Fibroblast of skin of abdomen (primary cell): ENCODE measurements at regions not wholly inside any gene's neighbourhood (a gene's known extent, or its start where the extent isn't known, plus 50 kb on each side); places are given as distances from the start of the nearest gene placed in this dataset.

Experiments used
- DNase-seq: peaks from one replicate; pipeline ENCODE4 v3.0.0-alpha.2; 2013

DNA sequence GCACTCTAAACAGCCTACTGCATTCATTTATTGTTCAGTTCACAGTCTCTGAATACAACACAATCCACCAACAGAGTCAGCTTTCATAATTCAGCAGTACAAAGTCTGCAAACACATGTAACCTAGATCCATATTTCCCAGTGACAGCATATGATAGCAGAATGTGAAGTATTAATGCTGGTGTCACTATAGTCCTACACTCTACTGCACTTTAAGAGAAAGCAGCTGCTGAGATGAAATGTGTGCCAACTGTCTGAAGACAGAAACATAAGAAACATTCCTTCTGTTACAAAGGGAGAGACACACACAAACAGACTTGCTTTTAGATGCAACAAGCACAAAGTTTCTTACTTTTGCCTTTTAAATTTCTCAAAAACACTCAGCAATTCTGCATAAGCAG, 441.8 kb downstream of the ZEB2 start:
- peak; percentile 63 for DNase-seq

DNA sequence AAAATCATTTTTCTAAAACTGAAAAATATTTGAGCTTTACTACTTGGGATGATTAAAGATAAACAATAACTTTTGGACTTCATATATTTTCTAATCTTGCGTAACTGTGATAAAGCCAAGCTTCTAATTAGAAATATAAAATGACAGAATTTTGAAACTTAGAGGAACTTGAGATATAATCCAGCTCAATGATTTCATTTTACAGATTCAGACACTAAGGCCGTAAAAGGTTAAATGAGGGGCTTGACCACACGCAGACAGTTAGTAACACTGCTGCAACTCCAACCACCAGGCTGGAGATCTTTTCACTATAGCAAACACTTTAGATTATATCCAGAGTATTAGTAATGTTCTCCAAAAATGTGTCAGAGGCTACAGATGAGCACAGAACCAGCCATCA, 445.5 kb downstream of the ZEB2 start:
- no peak for DNase-seq

DNA sequence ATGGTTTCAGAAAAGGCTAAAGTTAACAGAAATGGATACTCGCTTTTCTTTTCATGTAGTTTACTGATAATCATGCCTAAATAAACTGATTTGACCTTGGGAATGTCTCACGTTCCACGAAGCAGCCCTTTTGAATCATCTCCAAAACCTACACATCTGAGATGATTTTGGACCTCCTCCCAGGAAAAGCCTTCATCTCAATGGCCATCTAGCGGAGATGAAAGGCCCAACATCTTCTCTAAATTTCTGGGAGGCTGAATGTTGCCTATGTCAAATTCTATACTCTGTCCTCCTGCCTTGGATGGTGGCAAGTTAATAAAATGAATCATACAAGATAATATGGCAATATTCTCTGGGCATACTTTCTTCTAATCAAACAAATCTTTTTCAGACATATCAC, 448.5 kb downstream of the ZEB2 start:
- peak; percentile 63 for DNase-seq

DNA sequence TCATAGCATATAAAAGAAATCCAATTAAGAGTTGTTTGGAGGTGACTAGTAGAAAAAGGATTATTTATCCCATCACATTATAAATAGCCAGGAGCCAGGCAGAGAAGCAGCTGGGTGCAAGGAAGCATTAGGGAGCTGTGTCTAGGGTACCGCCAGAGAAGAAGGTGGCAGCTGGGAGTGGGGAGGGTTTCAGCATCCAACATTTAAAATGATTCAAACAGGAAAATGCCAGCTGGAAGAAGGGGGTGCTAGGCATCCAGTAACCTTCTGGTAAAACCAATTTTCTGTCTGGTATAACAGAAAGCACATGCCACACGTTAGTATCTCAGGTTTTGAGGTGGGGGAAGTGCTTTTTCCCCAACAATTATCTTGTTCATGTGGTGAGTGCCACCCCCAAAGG, 452.4 kb downstream of the ZEB2 start:
- no peak for DNase-seq

DNA sequence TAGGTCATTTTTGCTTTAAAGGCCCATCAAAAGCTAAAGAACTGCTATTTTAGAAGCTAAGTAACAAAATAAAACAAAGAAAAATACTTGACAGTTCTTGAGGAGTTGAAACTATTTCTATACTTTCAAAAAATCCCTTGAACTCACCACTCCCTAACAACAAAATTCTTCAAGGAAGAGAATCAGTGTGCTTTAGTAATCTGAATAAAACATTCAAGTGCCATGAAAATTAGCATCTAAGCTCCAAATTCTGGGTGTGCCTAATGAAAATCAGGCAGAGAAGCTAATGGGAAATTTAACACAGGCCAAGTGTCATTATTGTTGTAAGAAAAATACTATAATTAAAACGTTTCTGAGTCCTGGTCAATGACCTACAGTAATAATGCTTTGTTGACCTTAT, 456.3 kb downstream of the ZEB2 start:
- DNase-seq, result no peak

DNA sequence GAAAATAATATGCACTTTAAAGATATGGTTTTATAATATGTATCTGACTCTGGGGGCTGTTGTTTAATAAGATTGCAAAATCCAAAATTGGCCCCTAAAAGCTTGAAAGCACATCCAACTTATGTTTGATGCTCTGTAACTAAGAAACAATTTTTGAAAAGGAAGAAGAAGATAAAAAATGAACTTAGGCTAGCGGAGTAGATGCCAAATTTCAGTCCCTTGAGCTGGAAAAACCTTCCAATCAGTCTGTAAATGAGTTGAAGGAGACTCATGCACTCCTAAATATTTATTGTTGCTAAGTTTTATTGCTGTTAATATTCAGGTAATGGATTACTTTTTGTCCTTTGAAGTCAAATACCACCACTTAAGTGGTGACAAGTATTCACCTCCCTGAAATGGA, 465.0 kb downstream of the ZEB2 start:
- no peak for DNase-seq

DNA sequence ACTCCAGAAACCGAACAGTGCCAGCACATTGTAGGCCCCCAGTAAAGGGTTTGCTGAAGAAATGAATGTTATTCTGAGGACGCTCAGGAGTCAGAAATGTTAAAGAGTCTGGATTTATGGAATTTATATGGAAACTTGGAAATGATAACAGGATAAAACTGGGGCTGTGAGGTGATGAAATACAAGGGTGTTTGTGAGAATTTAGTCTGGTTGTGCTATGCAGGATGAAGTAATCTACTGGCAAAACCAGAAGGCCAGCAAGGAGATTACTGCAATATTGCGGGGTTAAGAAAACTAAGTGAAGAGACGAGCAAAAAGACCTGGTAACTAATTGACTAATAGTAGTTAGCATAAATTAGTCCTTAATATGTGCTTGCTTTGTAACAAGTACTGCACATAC, 467.8 kb downstream of the ZEB2 start:
- no peak for DNase-seq

DNA sequence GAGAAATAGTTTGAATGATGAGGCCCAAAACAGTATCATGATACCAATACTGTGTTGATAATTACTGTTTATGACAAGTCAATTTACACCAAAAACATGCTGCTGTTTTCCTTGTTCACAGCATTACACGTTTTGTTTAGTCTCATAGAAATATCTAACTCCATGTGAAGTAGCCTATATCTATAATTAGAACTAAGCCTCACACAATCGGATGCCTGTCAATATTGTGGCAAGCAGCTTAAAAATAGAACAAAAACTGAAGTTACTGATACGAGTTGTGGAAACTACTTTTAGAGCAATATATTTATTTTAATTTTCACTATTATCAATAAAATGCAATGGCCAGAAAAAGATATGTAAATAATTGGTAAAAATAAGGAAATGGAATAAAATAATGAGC, 470.8 kb downstream of the ZEB2 start:
- no peak for DNase-seq

DNA sequence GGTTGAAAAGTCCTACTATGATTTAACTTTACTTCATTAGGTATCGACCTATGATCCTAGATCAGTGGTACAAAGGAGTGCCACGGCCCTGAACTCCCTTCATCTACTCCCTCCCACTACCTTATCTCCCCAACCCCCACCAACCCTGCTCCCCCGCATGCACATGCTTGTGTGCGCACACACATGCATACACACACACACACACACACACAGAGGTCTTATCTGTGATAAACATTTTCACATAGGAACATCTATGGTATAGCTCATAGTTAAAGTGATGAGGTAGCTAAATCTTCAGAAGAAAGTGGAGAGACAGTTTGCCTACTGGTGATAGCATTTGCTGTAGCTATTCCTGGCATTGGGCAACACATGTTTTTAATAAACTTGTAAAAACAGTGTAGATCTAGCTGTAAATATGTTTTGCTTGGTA, 471.3 kb downstream of the ZEB2 start:
- no peak for DNase-seq

DNA sequence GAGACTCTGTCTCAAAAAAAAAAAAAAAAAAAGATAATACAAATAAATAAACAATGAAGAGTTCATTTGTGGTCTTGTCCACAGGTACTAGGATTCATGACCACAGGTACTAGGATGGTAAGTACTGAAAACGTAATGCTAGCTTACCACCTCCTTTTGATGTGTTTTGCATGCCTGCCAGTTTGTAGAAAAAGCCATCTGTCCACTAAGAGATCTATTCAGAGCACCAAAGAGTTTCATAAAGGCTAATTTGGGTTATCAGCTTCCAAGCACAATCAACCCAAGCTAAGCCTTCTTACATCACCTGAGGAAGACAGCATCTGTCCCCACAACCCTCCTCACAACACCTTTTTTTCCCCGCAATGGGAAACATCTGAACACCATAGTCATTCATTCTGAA, 477.2 kb downstream of the ZEB2 start:
- no peak for DNase-seq

DNA sequence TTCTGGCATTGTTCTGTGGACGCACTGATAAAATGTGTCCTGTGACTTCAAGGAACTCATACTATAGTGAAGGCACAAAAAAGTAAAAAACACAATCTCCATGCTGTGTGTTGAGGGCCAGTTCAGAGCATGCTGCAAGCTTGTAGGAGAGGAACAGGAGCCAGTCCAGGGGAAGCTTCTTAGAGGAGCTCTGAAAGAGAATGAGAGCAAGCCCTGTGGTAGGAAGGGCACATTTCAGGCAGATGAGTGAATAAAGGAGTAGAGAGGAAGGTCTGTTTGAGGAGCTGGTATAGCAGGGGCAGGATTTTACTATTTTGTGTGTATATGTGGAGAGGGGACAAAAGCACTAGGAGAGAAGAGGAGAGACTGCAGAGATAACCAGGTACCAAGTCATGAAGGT, 478.3 kb downstream of the ZEB2 start:
- DNase-seq, result no peak

DNA sequence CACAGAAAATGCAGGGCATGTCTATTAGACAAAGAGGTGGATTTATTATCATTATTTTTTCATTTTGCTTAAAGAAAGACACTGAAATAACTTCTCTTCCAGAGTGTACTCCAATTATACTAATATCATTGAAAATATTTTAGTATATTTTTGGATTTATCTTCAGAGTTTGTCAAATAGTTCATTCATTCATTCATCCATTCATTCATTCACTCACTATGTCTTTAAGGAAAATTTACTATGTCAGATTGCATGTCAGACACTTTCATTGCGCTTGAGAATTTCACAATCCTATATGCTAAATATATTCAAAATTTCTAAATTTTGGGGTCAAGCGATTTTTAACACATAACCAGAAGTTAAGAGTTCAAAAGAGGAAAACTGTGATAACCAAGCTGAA, 479.1 kb downstream of the ZEB2 start:
- DNase-seq, result no peak

DNA sequence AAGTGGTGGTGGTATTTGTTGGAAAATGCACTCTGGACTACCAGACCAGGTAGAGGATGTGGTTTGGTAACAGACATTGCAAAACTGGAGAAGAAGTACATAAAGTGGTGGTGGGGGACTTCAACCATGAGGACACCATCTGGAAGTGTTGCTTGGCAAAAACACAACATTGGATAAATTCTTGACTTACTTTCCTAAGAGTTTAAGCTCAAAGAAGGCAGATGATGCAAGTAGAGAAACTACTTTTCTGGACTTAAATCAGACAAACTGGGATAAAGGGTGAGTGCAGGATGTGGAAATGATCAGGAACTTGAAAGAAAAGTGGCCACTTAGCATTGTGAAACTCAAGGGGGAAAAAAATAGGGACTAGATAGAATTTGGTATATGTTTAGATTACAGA, 487.4 kb downstream of the ZEB2 start:
- peak; percentile 78 for DNase-seq

DNA sequence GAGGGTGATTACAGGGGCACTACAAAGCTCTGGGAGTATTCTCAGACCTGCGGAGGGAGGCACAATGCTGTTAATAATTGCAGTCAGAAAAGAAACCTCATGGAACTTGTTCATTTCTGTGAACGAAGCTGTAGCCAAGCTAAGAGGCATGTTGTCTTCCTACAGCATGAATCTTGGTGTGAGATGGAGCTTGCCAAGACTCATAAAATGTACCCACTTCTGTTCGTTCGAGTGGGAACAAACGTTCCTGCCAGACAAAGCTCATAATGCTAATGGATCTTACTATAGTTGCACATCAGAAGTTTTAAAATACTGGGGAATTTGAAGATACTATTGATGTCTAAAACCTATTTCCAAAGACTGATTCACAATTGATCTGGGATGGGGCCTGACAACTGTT, 489.1 kb downstream of the ZEB2 start:
- DNase-seq, result no peak

DNA sequence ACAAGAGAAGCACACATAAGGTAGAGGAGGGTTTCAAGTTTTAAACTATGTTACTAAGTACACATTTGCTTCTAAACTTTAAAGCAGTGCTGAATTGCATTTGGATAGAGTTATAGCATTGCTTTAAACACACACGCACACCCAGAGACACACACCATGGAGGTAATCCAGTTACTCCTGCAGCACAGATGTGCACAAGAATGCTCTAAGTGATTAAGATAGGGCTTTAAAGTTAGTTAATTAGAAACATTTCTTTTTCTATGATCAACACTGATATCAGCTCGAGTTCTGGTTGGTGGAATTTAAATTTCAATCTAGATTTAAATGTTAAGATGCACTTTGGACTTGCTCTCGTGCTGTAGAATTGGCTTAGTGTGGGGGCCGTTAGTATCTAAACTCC, 492.3 kb downstream of the ZEB2 start:
- DNase-seq, result peak; percentile 7

DNA sequence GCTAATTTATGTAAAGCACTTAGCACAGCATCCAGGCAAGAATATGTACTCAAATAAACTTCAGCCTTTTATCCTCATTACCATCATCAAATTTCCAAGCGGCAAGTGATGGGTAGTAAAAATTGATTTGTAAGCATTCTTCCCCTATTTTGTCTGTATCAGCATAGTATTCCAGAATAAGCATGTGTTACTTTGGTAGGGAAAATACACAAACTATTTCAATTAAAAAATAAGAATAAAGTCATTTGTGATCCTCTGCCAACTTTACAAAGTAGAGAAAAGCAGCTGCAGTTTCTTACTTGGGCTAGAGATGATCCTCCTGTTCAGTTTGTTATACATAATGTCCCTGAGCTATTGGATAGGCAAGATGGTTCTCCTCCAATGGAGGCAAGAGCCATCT, 493.2 kb downstream of the ZEB2 start:
- DNase-seq, result no peak

DNA sequence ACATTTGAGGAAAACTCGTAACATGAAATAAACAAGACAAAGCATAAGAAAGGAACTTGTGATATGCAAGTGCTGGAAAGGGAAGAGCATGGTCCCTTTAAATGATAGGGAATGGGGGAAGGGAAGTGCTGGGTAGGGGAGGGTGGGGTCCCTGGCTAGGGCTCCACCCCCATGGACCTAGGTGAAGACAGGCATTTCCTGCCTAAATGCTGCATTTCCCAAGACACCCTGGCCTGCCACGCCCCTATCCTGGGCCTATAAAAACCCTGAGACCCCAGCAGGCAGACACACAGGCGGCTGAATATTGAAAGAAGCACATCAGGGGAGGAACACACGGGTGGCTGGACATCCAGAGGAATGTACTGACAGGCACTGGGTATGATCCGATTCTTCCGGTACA, 499.9 kb downstream of the ZEB2 start:
- DNase-seq, result no peak

DNA sequence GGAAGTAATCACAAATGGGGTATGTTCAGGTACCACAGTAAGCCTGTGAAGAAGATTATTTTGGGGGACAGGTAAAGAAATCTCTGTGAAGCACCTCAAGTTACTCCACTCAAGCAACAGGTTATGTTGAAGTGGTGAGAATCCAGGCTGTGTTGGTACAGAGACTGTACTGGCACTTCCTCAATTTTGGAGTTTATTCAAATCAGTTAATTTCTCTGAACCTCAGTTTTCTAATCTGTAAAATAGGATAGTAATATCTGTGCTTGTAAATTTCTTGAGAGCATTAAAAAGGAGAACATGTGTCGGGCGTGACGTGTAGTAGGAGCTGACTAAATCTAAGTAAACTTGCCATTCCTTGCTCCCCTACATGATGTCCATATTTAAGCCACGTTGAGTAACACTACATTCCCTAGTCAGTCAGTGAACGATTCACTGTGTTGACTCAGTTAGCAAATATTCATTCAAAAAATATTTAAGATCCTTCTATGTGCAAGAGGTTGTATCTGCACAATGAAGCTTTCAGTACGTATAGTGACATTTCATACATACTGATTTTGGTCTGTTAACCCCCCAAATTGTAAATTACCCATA, 504.2 kb downstream of the ZEB2 start:
- peak; percentile 94 for DNase-seq

DNA sequence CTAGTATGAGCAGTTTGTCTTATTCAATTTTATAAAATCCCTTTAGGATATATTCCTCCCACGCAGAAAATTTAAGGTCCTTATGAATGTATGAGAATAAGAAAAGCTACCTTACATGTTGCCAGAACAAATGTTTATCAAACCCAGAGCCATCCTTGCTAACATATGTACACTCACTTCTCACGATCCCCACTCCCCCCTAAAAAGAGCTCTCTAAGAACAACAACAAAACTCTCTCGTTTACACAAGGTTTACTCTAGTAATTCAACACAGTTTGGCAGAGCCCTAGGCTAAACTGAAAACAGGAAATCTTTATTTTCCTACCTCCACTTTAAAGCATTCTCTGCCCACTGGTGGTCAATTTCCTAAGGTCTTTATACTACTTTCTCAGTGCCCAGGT, 504.9 kb downstream of the ZEB2 start:
- DNase-seq, result no peak

DNA sequence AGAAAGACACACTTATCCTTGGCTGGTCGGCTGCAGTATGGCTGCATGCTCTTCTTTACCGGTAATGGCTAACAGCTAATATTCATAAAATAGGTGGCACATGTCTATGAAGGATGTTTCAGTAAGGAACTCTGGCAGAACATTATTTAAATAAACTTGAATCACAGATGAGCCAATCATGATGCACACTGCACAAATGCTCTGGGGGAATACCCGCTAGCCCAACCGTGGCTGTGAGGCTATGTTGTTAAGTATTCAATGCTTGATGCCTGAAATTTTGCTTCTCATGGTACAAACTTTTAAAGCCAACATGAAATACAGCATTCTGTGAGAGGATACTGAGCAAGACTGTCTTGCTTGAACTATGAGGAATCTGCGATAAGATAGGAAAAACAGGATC, 505.8 kb downstream of the ZEB2 start:
- peak; percentile 42 for DNase-seq

DNA sequence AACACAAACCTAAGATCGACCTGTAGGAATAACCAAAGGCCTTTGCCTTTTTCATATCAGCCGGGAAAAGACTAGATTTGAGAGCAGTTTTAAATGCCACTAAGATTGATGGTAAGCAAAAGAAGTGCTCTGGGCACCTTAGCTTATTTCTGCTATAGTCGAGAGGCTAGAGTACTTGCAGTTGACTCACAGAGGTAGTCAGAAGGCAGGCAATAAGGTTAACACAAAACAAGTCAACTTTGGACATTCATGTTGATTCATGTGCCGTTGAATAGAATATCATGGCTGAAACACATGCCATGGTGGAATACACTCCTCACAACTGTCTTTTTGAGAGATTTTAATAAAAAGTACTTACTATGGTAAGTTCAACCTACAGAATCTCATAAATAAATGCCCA, 507.6 kb downstream of the ZEB2 start:
- no peak for DNase-seq

DNA sequence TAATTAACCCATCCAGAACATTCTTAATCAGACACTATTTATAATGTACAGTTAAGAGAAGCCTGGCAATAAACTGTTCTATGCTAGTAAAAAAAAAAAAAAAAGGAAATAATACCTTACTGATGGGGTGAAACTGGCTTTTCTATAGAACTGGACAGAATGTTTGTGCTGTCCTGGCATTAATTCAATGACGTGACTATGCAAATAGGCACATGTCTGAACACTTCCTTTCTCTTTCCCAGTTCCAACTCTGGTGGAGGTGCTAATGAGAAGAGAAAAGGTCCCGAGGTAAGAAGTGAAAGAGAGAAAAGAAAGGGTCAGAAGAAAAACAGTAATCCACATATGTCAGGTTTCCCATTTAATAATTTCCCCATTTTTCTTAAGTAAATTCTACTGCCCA, 508.4 kb downstream of the ZEB2 start:
- no peak for DNase-seq

DNA sequence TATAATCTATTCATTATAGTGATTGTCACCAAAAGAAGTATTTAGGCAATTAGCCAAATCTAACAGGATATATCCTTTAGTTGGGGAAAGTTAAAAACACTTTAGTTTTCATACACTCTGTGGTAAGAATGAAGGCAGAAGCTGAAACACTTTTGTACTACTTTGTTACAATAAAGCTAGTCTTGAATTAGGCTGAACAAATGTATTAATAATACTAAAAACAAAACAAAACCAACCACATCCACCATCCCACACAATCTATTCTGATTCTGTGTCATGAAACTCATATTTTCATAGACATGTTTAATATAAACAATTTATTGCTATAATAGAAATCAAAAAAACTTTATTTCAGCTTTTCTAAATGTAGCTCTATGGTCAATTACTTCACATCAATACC, 508.8 kb downstream of the ZEB2 start:
- no peak for DNase-seq

DNA sequence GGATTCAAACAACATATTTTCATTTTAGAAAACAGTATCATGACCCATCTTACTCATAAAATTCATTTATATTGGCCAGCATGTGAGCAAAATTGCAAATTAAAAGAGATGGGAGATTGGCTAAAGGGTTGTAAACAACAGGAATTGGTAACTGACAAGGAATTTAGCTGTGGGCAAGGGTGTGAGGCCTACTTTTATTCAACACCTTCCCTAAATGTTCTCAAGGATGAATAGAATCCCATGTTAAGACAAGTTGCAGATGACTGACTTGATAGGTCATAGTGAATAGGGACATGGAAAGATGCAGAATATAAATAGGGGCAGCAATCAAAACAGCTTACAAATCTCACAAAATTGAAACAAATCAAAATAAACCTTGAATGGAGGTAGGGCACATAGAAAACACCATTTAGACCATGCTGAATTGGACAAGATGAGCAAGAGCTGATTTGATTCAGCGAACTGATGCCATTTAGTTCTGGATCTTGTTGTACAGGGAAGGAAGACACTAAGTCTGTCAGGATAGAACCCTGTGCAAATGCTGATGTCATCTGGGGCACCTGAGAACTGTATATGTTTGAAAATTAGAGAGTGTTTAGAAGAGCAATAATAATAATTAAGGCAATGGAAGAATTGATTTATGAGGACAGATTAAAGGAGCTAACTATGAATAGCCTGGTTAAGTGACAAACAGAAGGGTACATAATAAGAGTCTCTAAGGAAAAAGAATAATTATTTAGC, 509.7 kb downstream of the ZEB2 start:
- no peak for DNase-seq

DNA sequence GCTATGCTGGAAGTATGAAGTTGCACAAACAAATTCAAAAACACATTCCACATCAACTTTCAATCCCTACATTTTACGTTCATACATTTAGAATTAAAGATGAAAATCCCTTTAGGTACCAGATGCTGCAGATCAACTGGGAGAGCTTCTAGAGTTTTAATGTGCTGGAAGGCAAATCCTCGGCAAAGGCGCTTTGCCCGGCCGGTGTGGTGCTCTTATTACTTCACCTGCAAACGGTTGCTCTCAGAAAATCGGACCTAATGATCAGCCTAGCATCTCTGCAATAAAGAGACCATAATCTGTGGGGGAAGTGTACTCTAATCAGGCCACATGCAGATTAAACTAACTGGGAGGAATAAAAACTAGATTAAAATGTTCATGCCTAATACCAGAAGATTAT, 513.8 kb downstream of the ZEB2 start:
- no peak for DNase-seq
